ENCODE measurements at regions not wholly inside any gene's neighbourhood (a gene's known extent, or its start where the extent isn't known, plus 50 kb on each side); places are given as distances from the start of the nearest gene placed in this dataset.
A peak's percentile ranks its signal among the peaks of the same experiment; 100 is the strongest.

GRCh38 chr2:164061129-164061746 is 325.4 kb upstream of the FIGN start:
- ATAC-seq (ENCODE audit: poor library complexity) (peak; percentile 51), DNase-seq (no peak)
- intact Hi-C loops (cut with DNase I) = loop anchor here (10.0 kb wide), 1 partner anchor 716 kb away; no protein-coding TSS in a partner anchor

- ATAC-seq (ENCODE audit: poor library complexity) = no peak
- DNase-seq = no peak
- intact Hi-C loops (cut with DNase I) = loop anchor here (10.0 kb wide), 1 partner anchor 715 kb away; no protein-coding TSS in a partner anchor
Observed at GRCh38 chr2:164060031-164060430, 324.2 kb upstream of the FIGN start.

GRCh38 chr2:164055623-164056022 is 319.8 kb upstream of the FIGN start:
- no peak for ATAC-seq (ENCODE audit: poor library complexity)
- intact Hi-C loops (cut with DNase I) = no loop called here

GRCh38 chr2:164054651-164055050 is 318.8 kb upstream of the FIGN start:
- intact Hi-C loops (cut with DNase I) = no loop called here
- ATAC-seq (ENCODE audit: poor library complexity) (no peak), DNase-seq (no peak)

More at GRCh38 chr2:164055623-164056022, 319.8 kb upstream of the FIGN start:
- no peak for DNase-seq

- ATAC-seq (ENCODE audit: poor library complexity) = no peak
- intact Hi-C loops (cut with DNase I) = no loop called here
Observed at GRCh38 chr2:164053021-164053420, 317.2 kb upstream of the FIGN start.

GRCh38 chr2:164052006-164052405 is 316.2 kb upstream of the FIGN start:
- intact Hi-C loops (cut with DNase I) = no loop called here
- DNase-seq = no peak
- ATAC-seq (ENCODE audit: poor library complexity) = peak; percentile 34

More at GRCh38 chr2:164053021-164053420, 317.2 kb upstream of the FIGN start:
- DNase-seq = no peak

- DNase-seq (no peak), ATAC-seq (ENCODE audit: poor library complexity) (no peak)
- intact Hi-C loops (cut with DNase I) = loop anchor here (10.0 kb wide), 1 partner anchor 574 kb away; no protein-coding TSS in a partner anchor
Observed at GRCh38 chr2:164048729-164049128, 312.9 kb upstream of the FIGN start.

GRCh38 chr2:164046040-164046439 is 310.2 kb upstream of the FIGN start:
- DNase-seq = no peak
- ATAC-seq (ENCODE audit: poor library complexity) = no peak
- intact Hi-C loops (cut with DNase I) = loop anchor here (10.0 kb wide), 1 partner anchor 571 kb away; no protein-coding TSS in a partner anchor

GRCh38 chr2:164044622-164045021 is 308.8 kb upstream of the FIGN start:
- ATAC-seq (ENCODE audit: poor library complexity) = peak; percentile 98
- intact Hi-C loops (cut with DNase I) = loop anchor here (10.0 kb wide), 1 partner anchor 570 kb away; no protein-coding TSS in a partner anchor

GRCh38 chr2:164039270-164039669 is 303.5 kb upstream of the FIGN start:
- no peak for ATAC-seq (ENCODE audit: poor library complexity)
- intact Hi-C loops (cut with DNase I) = no loop called here
- DNase-seq = no peak

More at GRCh38 chr2:164044622-164045021, 308.8 kb upstream of the FIGN start:
- peak; percentile 64 for DNase-seq

GRCh38 chr2:164032995-164033394 is 297.2 kb upstream of the FIGN start:
- ATAC-seq (ENCODE audit: poor library complexity) (no peak), DNase-seq (no peak)
- intact Hi-C loops (cut with DNase I) = no loop called here

- no peak for ATAC-seq (ENCODE audit: poor library complexity)
- no peak for DNase-seq
- intact Hi-C loops (cut with DNase I) = no loop called here
Observed at GRCh38 chr2:164030623-164031022, 294.8 kb upstream of the FIGN start.

GRCh38 chr2:164028814-164029534 is 293.2 kb upstream of the FIGN start:
- ATAC-seq (ENCODE audit: poor library complexity) = no peak
- intact Hi-C loops (cut with DNase I) = no loop called here
- DNase-seq = no peak

GRCh38 chr2:164024396-164024795 is 288.6 kb upstream of the FIGN start:
- ATAC-seq (ENCODE audit: poor library complexity) = no peak
- DNase-seq = no peak
- intact Hi-C loops (cut with DNase I) = no loop called here

- peak; percentile 71 for DNase-seq
- intact Hi-C loops (cut with DNase I) = no loop called here
- ATAC-seq (ENCODE audit: poor library complexity) = peak; percentile 83
Observed at GRCh38 chr2:164023896-164024295, 288.1 kb upstream of the FIGN start.

GRCh38 chr2:164015328-164016123 is 279.7 kb upstream of the FIGN start:
- intact Hi-C loops (cut with DNase I) = no loop called here
- peak; percentile 56 for ATAC-seq (ENCODE audit: poor library complexity)
- no peak for DNase-seq

GRCh38 chr2:164014791-164015190 is 279.0 kb upstream of the FIGN start:
- ATAC-seq (ENCODE audit: poor library complexity) (no peak), DNase-seq (no peak)
- intact Hi-C loops (cut with DNase I) = no loop called here

GRCh38 chr2:164014068-164014731 is 278.4 kb upstream of the FIGN start:
- intact Hi-C loops (cut with DNase I) = no loop called here
- peak; percentile 92 for ATAC-seq (ENCODE audit: poor library complexity)
- peak; percentile 41 for DNase-seq

- intact Hi-C loops (cut with DNase I) = no loop called here
- no peak for ATAC-seq (ENCODE audit: poor library complexity)
- no peak for DNase-seq
Observed at GRCh38 chr2:164012581-164012980, 276.8 kb upstream of the FIGN start.
